H1 (cell line): ENCODE measurements at regions not wholly inside any gene's neighbourhood (a gene's known extent, or its start where the extent isn't known, plus 50 kb on each side); places are given as distances from the start of the nearest gene placed in this dataset.
A peak's percentile ranks its signal among the peaks of the same experiment; 100 is the strongest.

Source experiments
- CTCF ChIA-PET: fragments of 300-600 bp; sonication (Branson Sonifier 250); formaldehyde crosslinking; loops from one replicate; lab custom pipeline; 2021; ENCODE audit not compliant: partially characterized antibody; lab: Charles Lee
- POLR2A ChIA-PET: fragments of 300-600 bp; sonication (Branson Sonifier 250); formaldehyde crosslinking; loops from one replicate; lab custom pipeline; 2021; ENCODE audit warnings: inconsistent platforms; ENCODE audit not compliant: partially characterized antibody; lab: Charles Lee
- DNase-seq, 2 experiments: peaks; one replicate each; pipeline versions ENCODE4 v3.0.0 to v3.0.0-alpha.2; 2010 to 2022; ENCODE audit warnings: low spot score in 2 of 2, low read depth in 1 of 2, mixed read lengths in 1 of 2
- FAIRE-seq: peaks from 2 replicates; lab custom pipeline; 2011; peaks lifted over from hg19 to GRCh38; lab: Jason Lieb, UNC
- H2AFZ ChIP-seq: 2 replicates; pipeline ENCODE4 v1.8.1; 2012; ENCODE audit warnings: low read length, inconsistent platforms
- H2AK5ac ChIP-seq: 2 replicates; pipeline ENCODE4 v1.6.1; 2013; ENCODE audit warnings: low read depth, low read length
- H2BK120ac ChIP-seq: replicated peaks from 2 replicates; pipeline ENCODE3; 2013; ENCODE audit warnings: low read depth, low read length, inconsistent platforms
- H2BK12ac ChIP-seq: 2 replicates; pipeline ENCODE4 v1.6.1; 2013; ENCODE audit warnings: low read depth, low read length
- H2BK15ac ChIP-seq: 2 replicates; pipeline ENCODE4 v1.6.1; 2013; ENCODE audit warnings: low read length
- H2BK20ac ChIP-seq: 2 replicates; pipeline ENCODE4 v1.6.1; 2013; ENCODE audit warnings: low read length
- H2BK5ac ChIP-seq: 2 replicates; pipeline ENCODE4 v1.6.1; 2013; ENCODE audit warnings: low read depth, low read length
- H3K14ac ChIP-seq: 2 replicates; pipeline ENCODE4 v1.6.1; 2013; ENCODE audit warnings: inconsistent platforms; ENCODE audit not compliant: insufficient read length
- H3K18ac ChIP-seq: 2 replicates; pipeline ENCODE4 v1.6.1; 2013; ENCODE audit warnings: low read length; ENCODE audit errors: extremely low read depth
- H3K23ac ChIP-seq: 2 replicates; pipeline ENCODE4 v1.6.1; 2013; ENCODE audit warnings: inconsistent platforms; ENCODE audit not compliant: insufficient read length
- H3K23me2 ChIP-seq: 2 replicates; pipeline ENCODE4 v1.6.1; 2013; ENCODE audit warnings: low read depth, low read length
- H3K27ac ChIP-seq: 2 replicates; pipeline ENCODE4 v1.6.1; 2011; ENCODE audit warnings: low read depth, low read length, inconsistent platforms
- H3K27me3 ChIP-seq, 4 experiments: replicated peaks in 1 of 4; 1 replicate in 1 of 4; 2 replicates in 3 of 4; pipeline versions ENCODE4 v1.6.1 to v1.8.1; 2011 to 2013; ENCODE audit warnings: low read length in 3 of 4, mild to moderate bottlenecking in 3 of 4, inconsistent platforms in 2 of 4, mixed read lengths in 2 of 4, moderate library complexity in 1 of 4; ENCODE audit not compliant: control insufficient read depth in 3 of 4, insufficient read depth in 3 of 4; ENCODE audit errors: extremely low read depth in 1 of 4
- H3K36me3 ChIP-seq, 4 experiments: 2 replicates each; pipeline versions ENCODE4 v1.6.1 to v1.8.1; 2011 to 2013; ENCODE audit warnings: mild to moderate bottlenecking in 4 of 4, low read length in 3 of 4, moderate library complexity in 2 of 4, control low read depth in 1 of 4, inconsistent platforms in 1 of 4; ENCODE audit not compliant: insufficient read depth in 4 of 4, control insufficient read depth in 2 of 4
- H3K4ac ChIP-seq: replicated peaks from 2 replicates; pipeline ENCODE3; 2013; ENCODE audit warnings: low read length, low read depth, mixed read lengths, inconsistent platforms; ENCODE audit not compliant: insufficient read length
- H3K4me1 ChIP-seq, 4 experiments: replicated peaks in 1 of 4; 1 replicate in 1 of 4; 2 replicates in 3 of 4; pipeline versions ENCODE4 v1.6.1 to v1.8.1; 2011 to 2013; ENCODE audit warnings: low read length in 3 of 4, inconsistent platforms in 2 of 4, mixed read lengths in 1 of 4; ENCODE audit not compliant: insufficient read depth in 4 of 4, control insufficient read depth in 3 of 4
- H3K4me2 ChIP-seq, 2 experiments: 2 replicates each; pipeline versions ENCODE4 v1.6.1 to v1.8.1; 2011 to 2013; ENCODE audit warnings: low read depth in 2 of 2, low read length in 2 of 2, control low read depth in 1 of 2, inconsistent platforms in 1 of 2, mild to moderate bottlenecking in 1 of 2; ENCODE audit not compliant: insufficient read depth in 1 of 2
- H3K4me3 ChIP-seq, 4 experiments: fragments of 200-600, 300-600 bp in 1 of 4; sonication (generic), shearing (Covaris generic), sonication (Bioruptor Twin) in 1 of 4; 2 replicates each; pipeline versions ENCODE4 v1.5.1 to v1.8.1; 2011 to 2016; ENCODE audit warnings: low read length in 4 of 4, low read depth in 3 of 4, control low read depth in 2 of 4, inconsistent platforms in 2 of 4, mild to moderate bottlenecking in 2 of 4, mixed read lengths in 1 of 4, moderate library complexity in 1 of 4; ENCODE audit not compliant: insufficient read depth in 2 of 4; ENCODE audit errors: extremely low read depth in 1 of 4
- H3K56ac ChIP-seq: replicated peaks from 2 replicates; pipeline ENCODE3; 2013; ENCODE audit warnings: low read depth, mild to moderate bottlenecking, mixed read lengths, low read length, inconsistent platforms; ENCODE audit not compliant: insufficient read length
- H3K79me1 ChIP-seq: 2 replicates; pipeline ENCODE4 v1.6.1; 2013; ENCODE audit warnings: low read depth, low read length, control low read depth
- H3K79me2 ChIP-seq, 2 experiments: 2 replicates each; pipeline versions ENCODE4 v1.6.1 to v1.8.1; 2012 to 2013; ENCODE audit warnings: low read length in 2 of 2, mild to moderate bottlenecking in 2 of 2, inconsistent platforms in 1 of 2; ENCODE audit not compliant: insufficient read depth in 2 of 2, control insufficient read depth in 1 of 2
- H3K9ac ChIP-seq, 4 experiments: replicated peaks in 1 of 4; 1 replicate in 1 of 4; 2 replicates in 3 of 4; pipeline versions ENCODE4 v1.6.1 to v1.8.1; 2011 to 2013; ENCODE audit warnings: low read depth in 3 of 4, low read length in 3 of 4, control low read depth in 2 of 4, mild to moderate bottlenecking in 2 of 4, moderate library complexity in 2 of 4, inconsistent platforms in 1 of 4; ENCODE audit errors: extremely low read depth in 1 of 4
- H3K9me3 ChIP-seq, 2 experiments: 2 replicates each; pipeline versions ENCODE4 v1.6.1 to v1.8.1; 2012 to 2013; ENCODE audit warnings: mild to moderate bottlenecking in 2 of 2, moderate library complexity in 2 of 2, control low read depth in 1 of 2, inconsistent platforms in 1 of 2, low read depth in 1 of 2, low read length in 1 of 2, mixed read lengths in 1 of 2; ENCODE audit not compliant: insufficient read depth in 2 of 2
- H4K20me1 ChIP-seq, 2 experiments: replicated peaks in 1 of 2; 2 replicates each; pipeline versions ENCODE3 to v1.8.1; 2011 to 2013; ENCODE audit warnings: inconsistent platforms in 2 of 2, low read length in 2 of 2, mild to moderate bottlenecking in 1 of 2; ENCODE audit not compliant: insufficient read depth in 2 of 2, control insufficient read depth in 1 of 2
- H4K5ac ChIP-seq: 2 replicates; pipeline ENCODE4 v1.6.1; 2013; ENCODE audit warnings: low read length, low read depth, mixed read lengths, inconsistent platforms; ENCODE audit not compliant: insufficient read length
- H4K8ac ChIP-seq: 2 replicates; pipeline ENCODE4 v1.8.0; 2013; ENCODE audit warnings: mild to moderate bottlenecking, moderate library complexity, low read length, inconsistent platforms; ENCODE audit not compliant: insufficient read depth; ENCODE audit errors: extremely low read depth
- H4K91ac ChIP-seq: replicated peaks from 2 replicates; pipeline ENCODE3; 2013; ENCODE audit warnings: low read length, mixed read lengths, inconsistent platforms; ENCODE audit not compliant: insufficient read length
- BCL11A ChIP-seq, 2 experiments: IDR thresholded peaks; one replicate each; pipeline ENCODE4 v1.6.1; 2011; ENCODE audit warnings: low read depth in 2 of 2, low read length in 2 of 2, mild to moderate bottlenecking in 2 of 2
- CEBPB ChIP-seq: IDR thresholded peaks from 2 replicates; pipeline ENCODE4 v1.6.1; 2012; ENCODE audit warnings: low read depth, low read length
- EP300 ChIP-seq, 2 experiments: IDR thresholded peaks; 1 replicate in 1 of 2; 2 replicates in 1 of 2; pipeline ENCODE4 v1.6.1; 2011 to 2012; ENCODE audit warnings: low read depth in 2 of 2, low read length in 2 of 2, mild to moderate bottlenecking in 2 of 2, borderline replicate concordance in 1 of 2, inconsistent platforms in 1 of 2, moderate library complexity in 1 of 2
- EZH2 ChIP-seq: fragments of 200-600 bp; sonication (generic); IDR thresholded peaks from 2 replicates; pipeline ENCODE4 v1.7.1; 2012; ENCODE audit warnings: low read depth, mild to moderate bottlenecking, moderate library complexity, low read length, inconsistent platforms; ENCODE audit not compliant: severe bottlenecking
- GTF2F1 ChIP-seq: IDR thresholded peaks from 2 replicates; pipeline ENCODE4 v1.6.1; 2012; ENCODE audit warnings: low read depth, low read length, improper control_type of control experiment, borderline replicate concordance
- HDAC2 ChIP-seq, 2 experiments: fragments of 300-600 bp in 1 of 2; sonication (generic) in 1 of 2; IDR thresholded peaks; 2 replicates each; pipeline ENCODE4 v1.6.1; 2011 to 2012; ENCODE audit warnings: low read depth in 2 of 2, low read length in 2 of 2, mild to moderate bottlenecking in 2 of 2, moderate library complexity in 2 of 2, borderline replicate concordance in 1 of 2, inconsistent platforms in 1 of 2
- HDAC6 ChIP-seq: IDR thresholded peaks from one replicate; pipeline ENCODE4 v1.7.1; 2012; ENCODE audit warnings: low read depth, mild to moderate bottlenecking, inconsistent platforms, low read length, moderate library complexity
- KDM4A ChIP-seq: IDR thresholded peaks from one replicate; pipeline ENCODE4 v1.7.1; 2012; ENCODE audit warnings: low read depth, mild to moderate bottlenecking, moderate library complexity, low read length, inconsistent platforms; ENCODE audit not compliant: severe bottlenecking
- KDM5A ChIP-seq: fragments of 200-600 bp; IDR thresholded peaks from 2 replicates; pipeline ENCODE4 v1.7.1; 2012; ENCODE audit warnings: mild to moderate bottlenecking, low read length, inconsistent platforms, mixed read lengths
- MAX ChIP-seq: IDR thresholded peaks from 2 replicates; pipeline ENCODE4 v1.6.1; 2012; ENCODE audit warnings: inconsistent platforms
- PHF8 ChIP-seq: fragments of 200-600 bp; sonication (generic); conservative IDR thresholded peaks from 2 replicates; pipeline ENCODE4 v1.7.1; 2012; ENCODE audit warnings: low read depth, mild to moderate bottlenecking, inconsistent platforms, low read length, moderate library complexity
- POLR2AphosphoS5 ChIP-seq: IDR thresholded peaks from 2 replicates; pipeline ENCODE4 v1.6.1; 2011; ENCODE audit warnings: low read depth, low read length
- SRF ChIP-seq: IDR thresholded peaks from 2 replicates; pipeline ENCODE4 v1.6.1; 2011; ENCODE audit warnings: mild to moderate bottlenecking, low read depth, low read length, moderate library complexity
- SUZ12 ChIP-seq: fragments of 200-600 bp; sonication (generic); IDR thresholded peaks from 2 replicates; pipeline ENCODE4 v1.6.1; 2012; ENCODE audit warnings: mild to moderate bottlenecking, inconsistent platforms, low read length, moderate library complexity, mixed read lengths
- TAF1 ChIP-seq: IDR thresholded peaks from 2 replicates; pipeline ENCODE4 v1.6.1; 2011; ENCODE audit warnings: mild to moderate bottlenecking, low read depth, low read length
- WGBS, 2 experiments: shearing (Covaris generic) in 1 of 2; methylation state at CpG; one replicate each; pipeline versions ENCODE4 v1.1.6 to v1.1.7; 2013 to 2015; ENCODE audit warnings: low lambda C conversion rate in 2 of 2, mixed read lengths in 2 of 2, inconsistent platforms in 1 of 2, low coverage in 1 of 2, missing lambda C conversion rate in 1 of 2; ENCODE audit not compliant: insufficient replicate concordance in 2 of 2, insufficient coverage in 1 of 2, insufficient read length in 1 of 2; ENCODE audit errors: extremely low coverage in 1 of 2, missing lambda C conversion rate in 1 of 2; 5-methylcytosine and 5-hydroxymethylcytosine counted together

GRCh38 chrX:69020316-69020715 lies 144.9 kb downstream of the PJA1 start:
- Histone ChIP-seq H3K79me1 (no peaks in the 10 kb centered on the region), H3K56ac (no peak overlapping the region), H3K9ac (no peak overlapping the region), H2BK120ac (no peak overlapping the region), H2BK12ac (no peak overlapping the region), H3K4ac (peak overlapping the region; percentile 69), H3K36me3 (no peaks in the 10 kb centered on the region), H2BK20ac (no peak overlapping the region), H2BK15ac (no peak overlapping the region), H3K23me2 (no peaks in the 10 kb centered on the region), H3K4me3 (no peak overlapping the region), H4K5ac (no peak overlapping the region), H2AK5ac (no peak overlapping the region), H4K20me1 (no peaks in the 10 kb centered on the region), H3K9me3 (no peaks in the 10 kb centered on the region), H2AFZ (no peak overlapping the region), H3K23ac (no peak overlapping the region), H4K8ac (no peak overlapping the region), H3K18ac (no peak overlapping the region), H4K91ac (no peak overlapping the region), H3K27me3 (no peaks in the 10 kb centered on the region), H2BK5ac (no peak overlapping the region), H3K4me1 (peaks cover 0 to 10% (median 0%) of the 10 kb centered on the region in 4 experiments; a peak in 4 of 7 replicates), H3K27ac (no peak overlapping the region), H3K4me2 (no peak overlapping the region), H3K14ac (no peak overlapping the region), H3K79me2 (no peaks in the 10 kb centered on the region)
- 93% methylated on average over 2 of the region's 3 CpGs; no CpG with 5 or more reads in 1 of the 2 experiments for WGBS, 2 experiments
- no peak for FAIRE-seq
- DNase-seq: no peak
- POLR2A ChIA-PET: no interaction called here
- CTCF ChIA-PET: no interaction called here
- TF ChIP-seq PHF8 (no peak), SRF (no peak), BCL11A (IDR thresholded peaks at IDR 0.05; ENCODE audit: low read depth in 2 of 2, low read length in 2 of 2) (no peak), HDAC6 (no peak), EP300 (IDR thresholded peaks at IDR 0.05; ENCODE audit: borderline replicate concordance in 1 of 2, low read depth in 2 of 2, low read length in 2 of 2) (no peak), EZH2 (no peak), POLR2AphosphoS5 (no peak), KDM4A (no peak), GTF2F1 (no peak), MAX (no peak), KDM5A (no peak), TAF1 (no peak), HDAC2 (IDR thresholded peaks at IDR 0.05; ENCODE audit: borderline replicate concordance in 1 of 2, low read depth in 2 of 2, low read length in 2 of 2) (no peak), CEBPB (no peak), SUZ12 (no peak)
